ENCODE measurements at regions not wholly inside any gene's neighbourhood (a gene's known extent, or its start where the extent isn't known, plus 50 kb on each side); places are given as distances from the start of the nearest gene placed in this dataset.
"Not testable (repeated sequence)": the region's sequence is repeated elsewhere in the genome, so short reads cannot be mapped to it uniquely, and the experiment has no call there.

- peaks cover 0 to 9% (median 0%) of the 10 kb centered on the region in 11 donors for H3K9me3 ChIP-seq
- no peaks in the 10 kb centered on the region for H3K27me3 ChIP-seq
- no peak for TF ChIP-seq CTCF (IDR thresholded peaks at IDR 0.05)
- H3K4me3 ChIP-seq, result no peak overlapping the region
- intact Hi-C loops (cut with DNase I), result no loop called here
- ATAC-seq, result no peak
- no peaks in the 10 kb centered on the region for H3K36me3 ChIP-seq
- H3K4me1 ChIP-seq, result no peaks in the 10 kb centered on the region
- no peak overlapping the region for H3K27ac ChIP-seq
- DNase-seq, result no peak
These were observed 894.4 kb upstream of the NXPH2 start for GRCh38 chr2:139674577-139674976.

GRCh38 chr2:139673447-139673846, 893.3 kb upstream of the NXPH2 start:
- H3K27me3 ChIP-seq; H3K4me1 ChIP-seq; H3K27ac ChIP-seq; H3K4me3 ChIP-seq; DNase-seq; ATAC-seq; intact Hi-C loops (cut with DNase I); H3K9me3 ChIP-seq; H3K36me3 ChIP-seq: not testable (repeated sequence)
- 55 to 69% methylated on average over 4 of the region's 4 CpGs for WGBS, 2 donors

- Histone ChIP-seq H3K4me3 (no peak overlapping the region), H3K4me1 (no peaks in the 10 kb centered on the region), H3K36me3 (no peaks in the 10 kb centered on the region), H3K9me3 (peaks cover 0 to 6% (median 0%) of the 10 kb centered on the region in 11 donors), H3K27ac (no peak overlapping the region), H3K27me3 (no peaks in the 10 kb centered on the region)
- intact Hi-C loops (cut with DNase I), result no loop called here
- TF ChIP-seq CTCF (IDR thresholded peaks at IDR 0.05), result no peak
- 66 to 74% methylated on average over 2 of the region's 2 CpGs for WGBS, 2 donors
- DNase-seq, result no peak
- ATAC-seq, result no peak
These were observed 889.5 kb upstream of the NXPH2 start for GRCh38 chr2:139669675-139670074.

- Histone ChIP-seq H3K27me3 (no peaks in the 10 kb centered on the region), H3K4me1 (no peaks in the 10 kb centered on the region), H3K27ac (no peak overlapping the region), H3K9me3 (peaks cover 0 to 35% (median 6%) of the 10 kb centered on the region in 11 donors), H3K4me3 (no peak overlapping the region), H3K36me3 (no peaks in the 10 kb centered on the region)
- DNase-seq, result no peak
- intact Hi-C loops (cut with DNase I), result no loop called here
- no peak for TF ChIP-seq CTCF (IDR thresholded peaks at IDR 0.05)
- no peak for ATAC-seq
These were observed 872.2 kb upstream of the NXPH2 start for GRCh38 chr2:139652385-139652784.

GRCh38 chr2:139645617-139646016, 865.4 kb upstream of the NXPH2 start:
- Histone ChIP-seq H3K27ac (no peak overlapping the region), H3K27me3 (no peaks in the 10 kb centered on the region), H3K36me3 (no peaks in the 10 kb centered on the region), H3K4me3 (no peak overlapping the region), H3K9me3 (peaks cover 0 to 86% (median 9%) of the 10 kb centered on the region in 11 donors), H3K4me1 (no peaks in the 10 kb centered on the region)
- intact Hi-C loops (cut with DNase I), result no loop called here
- ATAC-seq (no peak), DNase-seq (no peak)
- no peak for TF ChIP-seq CTCF (IDR thresholded peaks at IDR 0.05)
